K562 (cell line): ENCODE measurements at regions not wholly inside any gene's neighbourhood (a gene's known extent, or its start where the extent isn't known, plus 50 kb on each side); places are given as distances from the start of the nearest gene placed in this dataset.

Source experiments
- ATAC-seq: fragments of 200-7000 bp; cut with Tn5 transposase; 3 replicates; pipeline ENCODE4 v1.9.1; 2020; ENCODE audit warnings: moderate library complexity
- BruUV-seq: library from RNA; stranded (reverse); fragments of 400-500 nt; replicated peaks from 2 replicates; lab custom pipeline; 2021; lab: Mats Ljungman, UMichigan
- CTCF ChIA-PET: fragments of 300-600 bp; formaldehyde crosslinking; extraction: SDS; loops from one replicate; lab custom pipeline; 2021; ENCODE audit warnings: low intra/inter-chr PET ratio; lab: Yijun Ruan, JAX
- POLR2A ChIA-PET: fragments of 300-600, 350-650 bp; sonication (Branson Sonifier 250); formaldehyde crosslinking; extraction: SDS; loops from one replicate; lab custom pipeline; 2021; ENCODE audit warnings: antibody characterized with exemption, inconsistent platforms; lab: Yijun Ruan, JAX
- DNase-seq, 4 experiments: peaks; one replicate each; pipeline versions ENCODE4 v3.0.0 to v3.0.0-alpha.2; 2011 to 2018; ENCODE audit warnings: low spot score in 3 of 4, mixed read lengths in 3 of 4; ENCODE audit errors: extremely low read depth in 1 of 4
- FAIRE-seq: peaks from 2 replicates; lab custom pipeline; 2011; peaks lifted over from hg19 to GRCh38; lab: Jason Lieb, UNC
- H2AFZ ChIP-seq: 2 replicates; pipeline ENCODE4 v1.6.0; 2011; ENCODE audit warnings: low read depth, low read length, control low read depth, inconsistent platforms
- H3K27ac ChIP-seq: fragments of 200-600 bp; 3 replicates; pipeline ENCODE4 v1.8.0; 2011; ENCODE audit warnings: low read depth, mild to moderate bottlenecking, control low read depth, inconsistent platforms, low read length, moderate library complexity, mixed read lengths; ENCODE audit errors: extremely low read depth
- H3K27me3 ChIP-seq, 2 experiments: fragments of 300-600 bp in 1 of 2; 2 replicates in 1 of 2; 3 replicates in 1 of 2; pipeline versions ENCODE4 v1.6.0 to v1.8.0; 2011; ENCODE audit warnings: inconsistent platforms in 2 of 2, low read length in 2 of 2, mild to moderate bottlenecking in 1 of 2, mixed read lengths in 1 of 2, moderate library complexity in 1 of 2; ENCODE audit not compliant: control insufficient read depth in 2 of 2, insufficient read depth in 2 of 2
- H3K36me3 ChIP-seq: fragments of 300-600 bp; 3 replicates; pipeline ENCODE4 v1.8.0; 2011; ENCODE audit warnings: mild to moderate bottlenecking, low read length, inconsistent platforms; ENCODE audit not compliant: control insufficient read depth, insufficient read depth
- H3K4me1 ChIP-seq, 2 experiments: fragments of 200-600 bp in 1 of 2; replicated peaks in 1 of 2; 2 replicates in 1 of 2; 3 replicates in 1 of 2; pipeline versions ENCODE4 v1.5.1 to v1.8.0; 2011; ENCODE audit warnings: inconsistent platforms in 2 of 2, low read length in 2 of 2, mild to moderate bottlenecking in 1 of 2, mixed read lengths in 1 of 2, moderate library complexity in 1 of 2; ENCODE audit not compliant: control insufficient read depth in 2 of 2, insufficient read depth in 2 of 2
- H3K4me2 ChIP-seq: 2 replicates; pipeline ENCODE4 v1.6.1; 2011; ENCODE audit warnings: low read length, control low read depth, inconsistent platforms, mixed read lengths; ENCODE audit not compliant: insufficient read depth
- H3K4me3 ChIP-seq: fragments of 200-600 bp; sonication (generic), shearing (Covaris generic); 2 replicates; pipeline ENCODE4 v1.5.1; 2016; ENCODE audit warnings: control low read depth, inconsistent platforms
- H3K79me2 ChIP-seq: fragments of 200-600 bp; 3 replicates; pipeline ENCODE4 v1.8.0; 2011; ENCODE audit warnings: low read length, inconsistent platforms; ENCODE audit not compliant: control insufficient read depth, insufficient read depth
- H3K9ac ChIP-seq, 2 experiments: 2 replicates each; pipeline versions ENCODE4 v1.6.0 to v1.6.1; 2011; ENCODE audit warnings: low read depth in 2 of 2, low read length in 2 of 2, control low read depth in 1 of 2, inconsistent platforms in 1 of 2, mild to moderate bottlenecking in 1 of 2, mixed read lengths in 1 of 2; ENCODE audit not compliant: insufficient read depth in 1 of 2
- H3K9me1 ChIP-seq: one replicate; pipeline ENCODE4 v1.6.0; 2011; ENCODE audit warnings: inconsistent platforms, mild to moderate bottlenecking, low read length, moderate library complexity; ENCODE audit not compliant: control insufficient read depth, insufficient read depth
- H3K9me3 ChIP-seq: replicated peaks from 2 replicates; pipeline ENCODE4 v1.5.1; 2011; ENCODE audit warnings: low read depth, low read length, inconsistent platforms; ENCODE audit not compliant: control insufficient read depth, insufficient read depth
- H4K20me1 ChIP-seq: replicated peaks from 2 replicates; pipeline ENCODE4 v1.6.1; 2011; ENCODE audit warnings: low read length, inconsistent platforms, mixed read lengths; ENCODE audit not compliant: control insufficient read depth, insufficient read depth
- BMI1 ChIP-seq: fragments of 150-350 bp; IDR thresholded peaks from 2 replicates; pipeline ENCODE4 v1.6.1; 2014; ENCODE audit warnings: low read length
- BRD4 ChIP-seq: fragments of 200-600 bp; sonication (generic); IDR thresholded peaks from 2 replicates; pipeline ENCODE4 v1.6.1; 2017; ENCODE audit warnings: inconsistent platforms
- CBFB ChIP-seq: sonication (generic); formaldehyde crosslinking; IDR thresholded peaks from 2 replicates; pipeline ENCODE4 v1.4.0; 2020; ENCODE audit warnings: mild to moderate bottlenecking, missing genetic modification reagents
- HMG20A ChIP-seq: fragments of 450-650 bp; formaldehyde crosslinking; conservative IDR thresholded peaks from 2 replicates; pipeline ENCODE4 v1.4.0; 2020; ENCODE audit warnings: mild to moderate bottlenecking, mixed read lengths
- NFATC3 ChIP-seq: fragments of 450-650 bp; IDR thresholded peaks from 2 replicates; pipeline ENCODE4 v1.6.1; 2017; ENCODE audit warnings: mild to moderate bottlenecking
- NR3C1 ChIP-seq: sonication (generic); formaldehyde crosslinking; IDR thresholded peaks from 2 replicates; pipeline ENCODE4 v1.8.1; 2022; ENCODE audit warnings: missing genetic modification reagents
- ZNF318 ChIP-seq, 2 experiments: fragments of 450-650 bp; IDR thresholded peaks; 2 replicates each; pipeline ENCODE4 v1.6.1; 2016; ENCODE audit warnings: mild to moderate bottlenecking in 2 of 2, borderline replicate concordance in 1 of 2, low read depth in 1 of 2, moderate library complexity in 1 of 2
- ZNF707 ChIP-seq: fragments of 250-450 bp; sonication (Bioruptor Pico); conservative IDR thresholded peaks from 2 replicates; pipeline ENCODE4 v1.8.0; 2022; ENCODE audit warnings: inconsistent platforms, mild to moderate bottlenecking, moderate library complexity
- ZNF780A ChIP-seq: fragments of 250-450 bp; sonication (Bioruptor Pico); IDR thresholded peaks from 2 replicates; pipeline ENCODE4 v1.5.0; 2021; ENCODE audit warnings: mild to moderate bottlenecking
- WGBS: fragments of 100-300 bp; shearing (Covaris generic); methylation state at CpG from one replicate; pipeline ENCODE4 v1.1.6; 2016; ENCODE audit warnings: low coverage, mixed read lengths; ENCODE audit not compliant: insufficient coverage; ENCODE audit errors: missing lambda C conversion rate; 5-methylcytosine and 5-hydroxymethylcytosine counted together
- in situ Hi-C: fragments of 300-500 bp; cut with MboI; formaldehyde crosslinking; loops from 4 replicates; pipeline ENCODE4 v1.15.0; 2018; ENCODE audit warnings: inconsistent platforms, mixed read lengths
- intact Hi-C: fragments of 100-400 bp; cut with micrococcal nuclease; formaldehyde crosslinking; loops from 2 replicates; pipeline ENCODE4 v1.14.2; 2022
- TF ChIP-seq, protein P1 (sequence below): fragments of 450-650 bp; IDR thresholded peaks from 2 replicates; pipeline ENCODE4 v1.6.1; 2016; ENCODE audit warnings: mild to moderate bottlenecking

DNA sequence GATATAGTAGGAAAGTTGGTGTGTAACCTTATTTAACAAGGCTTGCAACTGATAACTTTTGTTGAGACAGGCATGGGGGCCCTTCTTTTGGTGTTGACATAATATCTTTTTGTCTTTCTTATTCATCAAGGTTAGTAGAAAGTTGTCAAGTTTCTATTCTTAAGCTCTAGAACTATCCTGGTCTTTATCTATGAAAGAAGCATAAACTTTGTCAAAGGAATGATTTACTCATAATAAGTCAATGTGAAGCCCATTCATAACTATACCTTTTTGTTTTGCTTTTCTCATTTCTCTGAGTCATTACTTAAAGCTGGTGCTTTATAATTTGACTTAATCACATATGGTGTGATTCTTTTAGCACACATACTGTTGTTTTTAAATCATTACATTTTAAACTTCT is 312.4 kb downstream of the UTRN start (continued):
- no peak for TF ChIP-seq ZNF318 (IDR thresholded peaks at IDR 0.05; ENCODE audit: borderline replicate concordance in 1 of 2, low read depth in 1 of 2)
- TF ChIP-seq BRD4: no peak

DNA sequence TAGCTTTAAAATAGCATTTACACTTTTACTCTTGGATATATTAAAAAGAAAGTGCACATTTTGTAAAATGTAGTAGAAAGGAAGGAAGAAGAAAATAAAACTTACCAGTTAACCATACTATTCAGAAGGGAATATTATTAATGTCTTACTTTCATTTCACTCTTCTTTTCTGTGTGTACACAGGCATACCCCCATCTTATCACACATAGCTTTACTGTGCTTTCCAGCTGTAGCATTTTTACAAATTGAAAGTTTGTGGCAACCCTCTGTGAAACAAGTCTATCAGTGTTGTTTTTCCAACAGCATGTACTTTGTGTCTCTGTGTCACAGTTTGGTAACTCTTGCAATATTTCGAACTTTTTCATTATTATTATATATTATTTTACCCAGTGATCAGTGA is 314.5 kb downstream of the UTRN start:
- ChIA-PET CTCF (no interaction called here), POLR2A (interaction anchor here (0.9 kb wide), 1 partner anchor 22 kb away, joined by 3 read pairs; no protein-coding TSS in a partner anchor)
- FAIRE-seq: no peak
- Histone ChIP-seq H4K20me1 (no peaks in the 10 kb centered on the region), H3K27me3 (no peaks in the 10 kb centered on the region), H3K9ac (no peak overlapping the region), H3K27ac (no peak overlapping the region), H2AFZ (no peak overlapping the region), H3K9me3 (no peaks in the 10 kb centered on the region), H3K79me2 (no peaks in the 10 kb centered on the region), H3K36me3 (no peaks in the 10 kb centered on the region), H3K4me1 (no peaks in the 10 kb centered on the region; a peak in 1 of 5 replicates), H3K9me1 (no peaks in the 10 kb centered on the region), H3K4me2 (no peak overlapping the region), H3K4me3 (no peak overlapping the region)
- WGBS: 9% methylated on average over 1 of the region's 1 CpG
- intact Hi-C loops: no loop called here
- in situ Hi-C loops: loop anchor here (25.0 kb wide), 1 partner anchor 1038 kb away; no protein-coding TSS in a partner anchor
- no peak for DNase-seq
- no TSS peak for BruUV-seq
- ATAC-seq: no peak
- TF ChIP-seq CBFB (CRISPR knock-in tag) (no peak), ZNF707 (CRISPR knock-in tag) (no peak), ZNF780A (no peak), BMI1 (no peak), NR3C1 (CRISPR knock-in tag) (no peak), HMG20A (no peak), NFATC3 (no peak)
- TF ChIP-seq, protein P1, sequence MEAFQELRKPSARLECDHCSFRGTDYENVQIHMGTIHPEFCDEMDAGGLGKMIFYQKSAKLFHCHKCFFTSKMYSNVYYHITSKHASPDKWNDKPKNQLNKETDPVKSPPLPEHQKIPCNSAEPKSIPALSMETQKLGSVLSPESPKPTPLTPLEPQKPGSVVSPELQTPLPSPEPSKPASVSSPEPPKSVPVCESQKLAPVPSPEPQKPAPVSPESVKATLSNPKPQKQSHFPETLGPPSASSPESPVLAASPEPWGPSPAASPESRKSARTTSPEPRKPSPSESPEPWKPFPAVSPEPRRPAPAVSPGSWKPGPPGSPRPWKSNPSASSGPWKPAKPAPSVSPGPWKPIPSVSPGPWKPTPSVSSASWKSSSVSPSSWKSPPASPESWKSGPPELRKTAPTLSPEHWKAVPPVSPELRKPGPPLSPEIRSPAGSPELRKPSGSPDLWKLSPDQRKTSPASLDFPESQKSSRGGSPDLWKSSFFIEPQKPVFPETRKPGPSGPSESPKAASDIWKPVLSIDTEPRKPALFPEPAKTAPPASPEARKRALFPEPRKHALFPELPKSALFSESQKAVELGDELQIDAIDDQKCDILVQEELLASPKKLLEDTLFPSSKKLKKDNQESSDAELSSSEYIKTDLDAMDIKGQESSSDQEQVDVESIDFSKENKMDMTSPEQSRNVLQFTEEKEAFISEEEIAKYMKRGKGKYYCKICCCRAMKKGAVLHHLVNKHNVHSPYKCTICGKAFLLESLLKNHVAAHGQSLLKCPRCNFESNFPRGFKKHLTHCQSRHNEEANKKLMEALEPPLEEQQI: no peak
